RWPE1 (cell line): ENCODE measurements at regions not wholly inside any gene's neighbourhood (a gene's known extent, or its start where the extent isn't known, plus 50 kb on each side); places are given as distances from the start of the nearest gene placed in this dataset.

ENCODE experiments used
- CTCF ChIA-PET: fragments of 350-600 bp; sonication (Branson Sonifier 250); formaldehyde crosslinking; extraction: SDS; loops from one replicate; lab custom pipeline; 2021; lab: Yijun Ruan, JAX
- POLR2A ChIA-PET: fragments of 400-600 bp; formaldehyde crosslinking; extraction: SDS; loops from one replicate; lab custom pipeline; 2020; ENCODE audit warnings: antibody characterized with exemption; ENCODE audit not compliant: low non-redundant PET; lab: Yijun Ruan, JAX
- DNase-seq: peaks from one replicate; pipeline ENCODE4 v3.0.0; 2012; ENCODE audit warnings: low spot score
- H3K27ac ChIP-seq: fragments of 450-650 bp; 2 replicates; pipeline ENCODE4 v1.5.1; 2017
- CTCF ChIP-seq: fragments of 450-650 bp; conservative IDR thresholded peaks from 2 replicates; pipeline ENCODE4 v1.5.1; 2017; ENCODE audit warnings: low read depth, mild to moderate bottlenecking

DNA sequence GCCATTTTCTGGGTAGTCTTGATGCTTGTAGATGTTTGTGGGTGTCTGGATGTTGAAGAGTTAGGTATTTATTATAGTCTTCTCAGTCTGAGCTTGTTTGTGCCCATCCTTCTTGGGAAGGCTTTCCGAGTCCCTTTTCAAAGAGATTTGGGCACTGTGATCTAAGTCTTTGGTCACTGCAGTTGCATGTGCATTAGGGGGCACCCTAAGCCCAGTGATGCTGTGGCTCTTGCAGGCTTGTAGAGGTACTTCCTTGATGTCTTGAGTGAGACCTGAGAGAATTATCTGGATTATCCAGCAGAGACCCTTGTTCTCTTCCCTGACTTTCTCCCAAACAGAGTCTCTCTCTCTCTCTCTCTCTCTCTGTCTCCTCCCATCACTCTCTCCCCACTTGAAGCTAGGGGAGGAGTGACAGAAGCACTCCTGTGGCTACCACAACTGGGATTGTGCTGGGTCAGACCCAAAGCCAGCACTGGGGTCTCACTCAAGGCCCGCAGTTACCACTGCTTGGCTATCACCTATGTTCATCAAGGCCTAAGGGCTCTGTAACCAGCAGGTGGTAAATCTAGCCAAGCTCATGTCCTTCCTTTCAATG is 68.5 kb downstream of the TMCO5A start:
- POLR2A ChIA-PET = no interaction called here
- no peak overlapping the region for H3K27ac ChIP-seq
- CTCF ChIA-PET = interaction anchor here (0.6 to 1.2 kb wide), 7 partner anchors 32 to 374 kb away, joined by 3 to 7 read pairs (median 3); no protein-coding TSS in a partner anchor

GRCh38 chr15:38004218-38004861 is 69.9 kb downstream of the TMCO5A start:
- CTCF ChIA-PET = no interaction called here
- DNase-seq = no peak
- H3K27ac ChIP-seq = no peak overlapping the region
- TF ChIP-seq CTCF = no peak
- POLR2A ChIA-PET = no interaction called here

More for the DNA sequence above, 68.5 kb downstream of the TMCO5A start:
- peak; percentile 56 for TF ChIP-seq CTCF
- DNase-seq = peak; percentile 34

DNA sequence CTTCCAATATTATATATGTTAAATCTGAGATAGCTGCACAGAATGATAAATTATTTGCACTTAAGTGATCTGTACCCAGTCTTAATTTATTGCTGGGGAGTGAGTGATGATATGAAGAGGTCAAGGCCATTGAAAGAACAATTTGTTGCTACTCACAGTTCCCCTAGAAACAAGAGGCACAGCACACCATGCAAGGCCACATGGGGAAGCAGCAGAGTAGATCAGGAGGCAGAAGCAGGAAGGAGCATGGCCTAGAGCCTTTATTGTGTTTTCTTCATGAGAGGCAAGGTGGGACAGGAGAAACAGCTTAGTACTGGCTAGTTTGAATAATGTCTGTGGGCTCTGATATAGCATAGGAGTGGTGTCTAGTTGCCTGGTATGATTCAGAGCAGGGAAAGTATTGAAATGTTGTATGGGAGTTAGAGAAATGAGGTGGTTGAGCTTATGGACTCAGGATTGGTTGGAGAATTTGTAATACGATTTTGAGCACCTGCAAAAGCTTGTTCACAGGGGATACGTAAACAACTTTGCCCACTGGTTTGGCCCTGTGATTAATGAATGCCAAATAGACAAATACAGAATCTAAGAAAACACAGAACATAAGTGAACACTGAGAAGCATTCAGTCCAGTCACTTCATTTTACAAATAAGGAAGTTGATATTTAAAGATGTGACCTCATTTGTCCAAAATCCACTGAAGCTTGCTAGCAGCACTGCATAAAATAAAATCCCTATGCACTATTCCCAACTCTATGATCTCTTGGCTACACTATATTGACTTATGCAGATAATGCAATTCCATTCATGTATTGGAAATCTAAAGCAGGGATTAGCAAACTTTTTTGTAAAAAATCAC is 71.7 kb downstream of the TMCO5A start:
- ChIA-PET CTCF (interaction anchor here (0.5 to 1.5 kb wide), 3 partner anchors 10 to 351 kb away, joined by 5 to 6 read pairs (median 5); no protein-coding TSS in a partner anchor), POLR2A (no interaction called here)
- no peak for DNase-seq
- no peak overlapping the region for H3K27ac ChIP-seq
- no peak for TF ChIP-seq CTCF

DNA sequence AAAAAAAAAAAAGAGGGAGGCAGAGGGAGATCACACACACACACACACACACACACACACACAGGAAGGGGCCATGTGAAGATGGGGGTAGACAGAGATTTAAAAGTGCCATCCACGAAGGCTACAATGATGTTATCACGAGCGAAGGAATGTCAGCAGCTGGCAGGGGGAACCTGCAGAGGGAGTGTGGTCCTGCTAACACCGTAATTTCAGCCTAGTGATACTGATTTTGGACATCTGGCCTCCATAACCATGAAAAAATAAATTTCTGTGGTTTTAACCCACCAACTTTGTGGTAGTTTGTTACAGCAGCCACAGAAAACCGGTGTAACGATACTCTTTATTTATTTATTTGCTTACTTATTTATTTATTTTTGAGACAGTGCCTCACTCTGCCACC is 76.0 kb downstream of the TMCO5A start:
- ChIA-PET CTCF (no interaction called here), POLR2A (no interaction called here)
- DNase-seq = no peak
- no peak overlapping the region for H3K27ac ChIP-seq
- TF ChIP-seq CTCF = no peak

GRCh38 chr15:38012894-38013293 is 78.5 kb downstream of the TMCO5A start:
- ChIA-PET POLR2A (no interaction called here), CTCF (interaction anchor here (0.6 kb wide), 1 partner anchor 15 kb away, joined by 4 read pairs; no protein-coding TSS in a partner anchor)
- no peak for DNase-seq
- TF ChIP-seq CTCF = no peak
- no peak overlapping the region for H3K27ac ChIP-seq

GRCh38 chr15:38017721-38018120 is 83.3 kb downstream of the TMCO5A start:
- ChIA-PET POLR2A (no interaction called here), CTCF (no interaction called here)
- H3K27ac ChIP-seq = no peak overlapping the region
- no peak for DNase-seq
- TF ChIP-seq CTCF = no peak
